Fibroblast of lung (primary cell): ENCODE measurements at regions not wholly inside any gene's neighbourhood (a gene's known extent, or its start where the extent isn't known, plus 50 kb on each side); places are given as distances from the start of the nearest gene placed in this dataset.
A peak's percentile ranks its signal among the peaks of the same experiment; 100 is the strongest.

ENCODE experiments used
- DNase-seq, 2 donors: peaks; one replicate each; pipeline versions ENCODE4 v3.0.0 to v3.0.0-alpha.2; 2010; ENCODE audit warnings: low read depth in 2 of 2
- H2AFZ ChIP-seq: 2 replicates; pipeline ENCODE4 v1.5.1; 2012; ENCODE audit warnings: low read length, control low read depth, inconsistent platforms
- H3K27ac ChIP-seq: 2 replicates; pipeline ENCODE4 v1.5.1; 2011; ENCODE audit warnings: low read length, control low read depth; ENCODE audit not compliant: insufficient read depth
- H3K27me3 ChIP-seq: 2 replicates; pipeline ENCODE4 v1.5.1; 2011; ENCODE audit warnings: mild to moderate bottlenecking, low read length; ENCODE audit not compliant: control insufficient read depth, insufficient read depth
- H3K36me3 ChIP-seq: 2 replicates; pipeline ENCODE4 v1.5.1; 2011; ENCODE audit warnings: low read length; ENCODE audit not compliant: control insufficient read depth, insufficient read depth
- H3K4me1 ChIP-seq: 2 replicates; pipeline ENCODE4 v1.5.1; 2011; ENCODE audit warnings: low read length; ENCODE audit not compliant: control insufficient read depth, insufficient read depth; ENCODE audit errors: extremely low read depth
- H3K4me2 ChIP-seq: 2 replicates; pipeline ENCODE4 v1.5.1; 2011; ENCODE audit warnings: low read length, control low read depth; ENCODE audit not compliant: insufficient read depth; ENCODE audit errors: extremely low read depth
- H3K4me3 ChIP-seq, 4 experiments: fragments of 200-600 bp in 1 of 4; sonication (generic) in 1 of 4; replicated peaks in 1 of 4; 2 replicates each; pipeline ENCODE4 v1.5.1; 2011 to 2016; ENCODE audit warnings: low read length in 4 of 4, low read depth in 3 of 4, mild to moderate bottlenecking in 3 of 4, control low read depth in 2 of 4, inconsistent platforms in 1 of 4, mixed read lengths in 1 of 4; ENCODE audit not compliant: insufficient read depth in 1 of 4; ENCODE audit errors: control extremely low read depth in 1 of 4
- H3K79me2 ChIP-seq: 2 replicates; pipeline ENCODE4 v1.5.1; 2012; ENCODE audit warnings: mild to moderate bottlenecking, low read length, inconsistent platforms; ENCODE audit not compliant: control insufficient read depth, insufficient read depth
- H3K9ac ChIP-seq: 2 replicates; pipeline ENCODE4 v1.5.1; 2011; ENCODE audit warnings: mild to moderate bottlenecking, low read length, control low read depth; ENCODE audit not compliant: insufficient read depth
- H3K9me3 ChIP-seq: 2 replicates; pipeline ENCODE4 v1.5.1; 2012; ENCODE audit warnings: low read depth, low read length; ENCODE audit not compliant: control insufficient read depth, insufficient read depth
- H4K20me1 ChIP-seq: 2 replicates; pipeline ENCODE4 v1.5.1; 2011; ENCODE audit warnings: low read length; ENCODE audit not compliant: control insufficient read depth, insufficient read depth; ENCODE audit errors: extremely low read depth
- CTCF ChIP-seq, 2 donors: IDR thresholded peaks in 1 of 2; conservative IDR thresholded peaks in 1 of 2; 1 replicate in 1 of 2; 2 replicates in 1 of 2; pipeline ENCODE4 v1.5.1; 2011 to 2012; ENCODE audit warnings: low read length in 2 of 2, control low read depth in 1 of 2, inconsistent platforms in 1 of 2, low read depth in 1 of 2, mild to moderate bottlenecking in 1 of 2
- EZH2 ChIP-seq: IDR thresholded peaks from 2 replicates; pipeline ENCODE4 v1.5.1; 2012; ENCODE audit warnings: low read length, control low read depth, mild to moderate bottlenecking; ENCODE audit errors: missing control alignments

GRCh38 chr13:81048026-81048461 is 707.1 kb upstream of the SPRY2 start:
- Histone ChIP-seq H3K79me2 (no peaks in the 10 kb centered on the region), H3K27me3 (no peaks in the 10 kb centered on the region), H4K20me1 (no peaks in the 10 kb centered on the region), H3K9ac (no peak overlapping the region), H3K4me3 (no peak overlapping the region), H2AFZ (no peak overlapping the region), H3K4me2 (no peak overlapping the region), H3K4me1 (no peaks in the 10 kb centered on the region), H3K27ac (no peak overlapping the region), H3K9me3 (no peaks in the 10 kb centered on the region), H3K36me3 (no peaks in the 10 kb centered on the region)
- TF ChIP-seq CTCF (conservative IDR thresholded peaks at IDR 0.05 in 1 of 2, IDR thresholded peaks at IDR 0.05 in 1 of 2; ENCODE audit: low read depth in 1 of 2, low read length in 2 of 2), result no peak
- no peak for TF ChIP-seq EZH2
- peak in 1 of 2 donors; percentile 9 for DNase-seq

GRCh38 chr13:81041761-81042160 is 700.8 kb upstream of the SPRY2 start:
- H3K9me3 ChIP-seq, result no peaks in the 10 kb centered on the region
- H3K4me3 ChIP-seq, result no peak overlapping the region
- no peaks in the 10 kb centered on the region for H3K4me1 ChIP-seq
- H2AFZ ChIP-seq, result no peak overlapping the region
- H3K27ac ChIP-seq, result no peak overlapping the region
- H3K79me2 ChIP-seq, result no peaks in the 10 kb centered on the region
- DNase-seq, result no peak
- no peak overlapping the region for H3K4me2 ChIP-seq
- no peaks in the 10 kb centered on the region for H4K20me1 ChIP-seq
- no peaks in the 10 kb centered on the region for H3K36me3 ChIP-seq
- no peaks in the 10 kb centered on the region for H3K27me3 ChIP-seq
- H3K9ac ChIP-seq, result no peak overlapping the region
- TF ChIP-seq CTCF (conservative IDR thresholded peaks at IDR 0.05 in 1 of 2, IDR thresholded peaks at IDR 0.05 in 1 of 2; ENCODE audit: low read depth in 1 of 2, low read length in 2 of 2) (no peak), EZH2 (no peak)

- no peak overlapping the region for H3K4me2 ChIP-seq
- DNase-seq, result no peak
These were observed 691.1 kb upstream of the SPRY2 start for GRCh38 chr13:81031996-81032395.

More at GRCh38 chr13:81031996-81032395, 691.1 kb upstream of the SPRY2 start:
- no peak overlapping the region for H2AFZ ChIP-seq
- H3K36me3 ChIP-seq, result no peaks in the 10 kb centered on the region
- H3K79me2 ChIP-seq, result no peaks in the 10 kb centered on the region
- H3K27me3 ChIP-seq, result no peaks in the 10 kb centered on the region
- no peak overlapping the region for H3K9ac ChIP-seq
- H3K27ac ChIP-seq, result no peak overlapping the region
- TF ChIP-seq CTCF (conservative IDR thresholded peaks at IDR 0.05 in 1 of 2, IDR thresholded peaks at IDR 0.05 in 1 of 2; ENCODE audit: low read depth in 1 of 2, low read length in 2 of 2) (no peak), EZH2 (no peak)
- H3K4me3 ChIP-seq, result no peak overlapping the region
- H3K9me3 ChIP-seq, result no peaks in the 10 kb centered on the region
- no peaks in the 10 kb centered on the region for H3K4me1 ChIP-seq
- H4K20me1 ChIP-seq, result no peaks in the 10 kb centered on the region
